ENCODE measurements at regions not wholly inside any gene's neighbourhood (a gene's known extent, or its start where the extent isn't known, plus 50 kb on each side); places are given as distances from the start of the nearest gene placed in this dataset.

DNA sequence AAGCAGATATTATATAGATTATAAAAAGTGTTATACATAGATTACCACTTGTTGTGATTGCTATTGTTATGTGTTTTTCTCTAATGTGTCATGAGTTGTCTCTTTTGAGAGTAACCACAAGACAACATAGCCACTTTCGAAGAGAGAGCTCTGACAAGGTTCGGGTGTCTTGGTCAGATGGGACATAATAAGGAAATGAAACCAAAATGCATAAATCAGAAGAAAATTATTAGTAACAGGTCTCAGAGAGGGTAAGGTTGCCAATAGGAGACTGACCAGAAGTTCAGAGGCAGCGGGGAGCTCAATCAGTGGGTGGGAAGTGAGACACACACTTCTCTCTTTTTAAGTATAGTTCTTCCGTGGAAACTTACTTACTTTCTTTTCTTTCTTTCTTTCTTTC, 639.2 kb upstream of the POT1 start:
- H3K27me3 ChIP-seq (ENCODE audit: low read depth) = no peaks in the 10 kb centered on the region
- in situ Hi-C loops (cut with MboI; ENCODE audit: low sequenced_read_pairs) = no loop called here
- peaks cover 32% of the 10 kb centered on the region for H3K4me1 ChIP-seq
- H3K9me3 ChIP-seq = no peaks in the 10 kb centered on the region
- peak overlapping the region; percentile 39 for H3K4me3 ChIP-seq
- peak in 1 of 2 experiments; percentile 20 for DNase-seq (ENCODE audit: low spot score in 2 of 2)
- H3K36me3 ChIP-seq (replicated peaks) = peaks cover 6% of the 10 kb centered on the region

GRCh38 chr7:125567686-125568085, 638.1 kb upstream of the POT1 start:
- DNase-seq (ENCODE audit: low spot score in 2 of 2) = peak; percentile 55 to 76
- H3K9me3 ChIP-seq = no peaks in the 10 kb centered on the region
- in situ Hi-C loops (cut with MboI; ENCODE audit: low sequenced_read_pairs) = no loop called here
- peak overlapping the region; percentile 39 for H3K4me3 ChIP-seq
- H3K36me3 ChIP-seq (replicated peaks) = peaks cover 4% of the 10 kb centered on the region; the same call in 1 of the 2 replicates
- H3K27me3 ChIP-seq (ENCODE audit: low read depth) = no peaks in the 10 kb centered on the region
- H3K4me1 ChIP-seq = peaks cover 28% of the 10 kb centered on the region

GRCh38 chr7:125563964-125564529, 634.4 kb upstream of the POT1 start:
- DNase-seq (ENCODE audit: low spot score in 2 of 2) = peak; percentile 88 to 92
- peak overlapping the region; percentile 39 for H3K4me3 ChIP-seq
- in situ Hi-C loops (cut with MboI; ENCODE audit: low sequenced_read_pairs) = no loop called here
- no peaks in the 10 kb centered on the region for H3K36me3 ChIP-seq (replicated peaks)
- peaks cover 25% of the 10 kb centered on the region for H3K4me1 ChIP-seq
- H3K27me3 ChIP-seq (ENCODE audit: low read depth) = no peaks in the 10 kb centered on the region
- no peaks in the 10 kb centered on the region for H3K9me3 ChIP-seq

GRCh38 chr7:125563557-125563956, 633.9 kb upstream of the POT1 start:
- in situ Hi-C loops (cut with MboI; ENCODE audit: low sequenced_read_pairs) = no loop called here
- peak overlapping the region; percentile 39 for H3K4me3 ChIP-seq

GRCh38 chr7:125561006-125561405, 631.4 kb upstream of the POT1 start:
- 0 out of 2 replicates have a peak overlapping the region, but pooled peaks have one; percentile 1 for H3K4me3 ChIP-seq
- in situ Hi-C loops (cut with MboI; ENCODE audit: low sequenced_read_pairs) = no loop called here
- H3K4me1 ChIP-seq = peaks cover 18% of the 10 kb centered on the region
- no peaks in the 10 kb centered on the region for H3K9me3 ChIP-seq
- H3K36me3 ChIP-seq (replicated peaks) = no peaks in the 10 kb centered on the region
- DNase-seq (ENCODE audit: low spot score in 2 of 2) = peak in 1 of 2 experiments; percentile 40
- no peaks in the 10 kb centered on the region for H3K27me3 ChIP-seq (ENCODE audit: low read depth)

More at GRCh38 chr7:125563557-125563956, 633.9 kb upstream of the POT1 start:
- peak; percentile 78 to 91 for DNase-seq (ENCODE audit: low spot score in 2 of 2)
- Histone ChIP-seq H3K27me3 (ENCODE audit: low read depth) (no peaks in the 10 kb centered on the region), H3K4me1 (peaks cover 25% of the 10 kb centered on the region), H3K9me3 (no peaks in the 10 kb centered on the region), H3K36me3 (replicated peaks) (no peaks in the 10 kb centered on the region)

DNA sequence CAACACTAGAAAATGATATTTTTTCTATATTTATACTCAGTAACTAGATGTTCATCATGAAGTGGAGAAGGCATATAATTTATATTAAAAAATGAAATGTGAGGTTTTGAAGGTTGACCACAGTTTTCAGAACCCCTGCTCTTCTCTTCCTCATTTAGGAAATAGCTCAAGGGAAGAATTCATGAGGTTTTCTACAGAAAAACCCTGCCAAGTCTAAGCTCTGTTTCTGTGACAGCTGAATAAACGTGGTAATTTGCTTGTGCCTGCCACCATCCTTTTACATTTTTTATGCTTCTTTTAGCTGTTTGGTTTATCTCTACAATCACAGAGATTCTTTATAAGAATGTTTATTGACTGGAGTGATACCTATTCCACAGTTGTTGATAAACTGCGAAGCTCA, 630.3 kb upstream of the POT1 start:
- in situ Hi-C loops (cut with MboI; ENCODE audit: low sequenced_read_pairs) = no loop called here
- H3K27me3 ChIP-seq (ENCODE audit: low read depth) = no peaks in the 10 kb centered on the region
- no peaks in the 10 kb centered on the region for H3K36me3 ChIP-seq (replicated peaks)
- peaks cover 18% of the 10 kb centered on the region for H3K4me1 ChIP-seq
- no peak overlapping the region for H3K4me3 ChIP-seq
- H3K9me3 ChIP-seq = no peaks in the 10 kb centered on the region
- DNase-seq (ENCODE audit: low spot score in 2 of 2) = no peak

DNA sequence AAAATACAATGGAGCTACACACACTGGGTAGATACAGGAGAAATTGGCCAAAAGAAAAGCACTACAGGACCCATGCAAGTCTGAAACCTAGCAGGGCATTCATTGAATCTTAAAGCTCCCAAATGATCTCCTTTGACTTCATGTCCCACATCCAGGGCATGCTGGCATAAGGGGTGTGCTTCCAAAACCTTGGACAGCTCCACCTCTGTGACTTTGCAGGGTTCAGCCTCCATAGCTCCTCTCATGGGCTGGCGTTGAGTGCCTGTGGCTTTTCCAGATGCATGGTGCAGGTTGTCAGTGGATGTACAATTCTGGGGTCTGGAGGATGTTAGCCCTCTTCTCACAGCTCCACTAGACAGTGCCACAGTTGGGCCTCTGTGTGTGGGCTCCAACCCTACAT, 626.3 kb upstream of the POT1 start:
- Histone ChIP-seq H3K4me3 (no peak overlapping the region), H3K27me3 (ENCODE audit: low read depth) (no peaks in the 10 kb centered on the region), H3K9me3 (no peaks in the 10 kb centered on the region), H3K36me3 (replicated peaks) (no peaks in the 10 kb centered on the region), H3K4me1 (peaks cover 2% of the 10 kb centered on the region)
- no peak for DNase-seq (ENCODE audit: low spot score in 2 of 2)
- in situ Hi-C loops (cut with MboI; ENCODE audit: low sequenced_read_pairs) = no loop called here

- H3K36me3 ChIP-seq (replicated peaks) = no peaks in the 10 kb centered on the region
- H3K27me3 ChIP-seq (ENCODE audit: low read depth) = no peaks in the 10 kb centered on the region
- no peaks in the 10 kb centered on the region for H3K4me1 ChIP-seq
- H3K4me3 ChIP-seq = no peak overlapping the region
- DNase-seq (ENCODE audit: low spot score in 2 of 2) = no peak
- no peaks in the 10 kb centered on the region for H3K9me3 ChIP-seq
- in situ Hi-C loops (cut with MboI; ENCODE audit: low sequenced_read_pairs) = no loop called here
These were observed 621.4 kb upstream of the POT1 start for GRCh38 chr7:125551008-125551407.

- DNase-seq (ENCODE audit: low spot score in 2 of 2) = no peak
- no peaks in the 10 kb centered on the region for H3K4me1 ChIP-seq
- in situ Hi-C loops (cut with MboI; ENCODE audit: low sequenced_read_pairs) = no loop called here
These were observed 617.9 kb upstream of the POT1 start for GRCh38 chr7:125547505-125547904.

GRCh38 chr7:125530553-125530952, 600.9 kb upstream of the POT1 start:
- in situ Hi-C loops (cut with MboI; ENCODE audit: low sequenced_read_pairs) = no loop called here
- no peaks in the 10 kb centered on the region for H3K27me3 ChIP-seq (ENCODE audit: low read depth)
- no peak for DNase-seq (ENCODE audit: low spot score in 2 of 2)
- H3K4me1 ChIP-seq = no peaks in the 10 kb centered on the region
- no peaks in the 10 kb centered on the region for H3K9me3 ChIP-seq
- H3K4me3 ChIP-seq = no peak overlapping the region
- H3K36me3 ChIP-seq (replicated peaks) = no peaks in the 10 kb centered on the region

More at GRCh38 chr7:125547505-125547904, 617.9 kb upstream of the POT1 start:
- Histone ChIP-seq H3K9me3 (no peaks in the 10 kb centered on the region), H3K4me3 (no peak overlapping the region), H3K27me3 (ENCODE audit: low read depth) (no peaks in the 10 kb centered on the region), H3K36me3 (replicated peaks) (no peaks in the 10 kb centered on the region)

- Histone ChIP-seq H3K36me3 (replicated peaks) (no peaks in the 10 kb centered on the region), H3K4me1 (no peaks in the 10 kb centered on the region), H3K4me3 (no peak overlapping the region), H3K27me3 (ENCODE audit: low read depth) (no peaks in the 10 kb centered on the region), H3K9me3 (no peaks in the 10 kb centered on the region)
- in situ Hi-C loops (cut with MboI; ENCODE audit: low sequenced_read_pairs) = no loop called here
- no peak for DNase-seq (ENCODE audit: low spot score in 2 of 2)
These were observed 599.6 kb upstream of the POT1 start for GRCh38 chr7:125529249-125529648.

- Histone ChIP-seq H3K9me3 (no peaks in the 10 kb centered on the region), H3K36me3 (replicated peaks) (no peaks in the 10 kb centered on the region), H3K4me3 (no peak overlapping the region), H3K27me3 (ENCODE audit: low read depth) (no peaks in the 10 kb centered on the region), H3K4me1 (no peaks in the 10 kb centered on the region)
- in situ Hi-C loops (cut with MboI; ENCODE audit: low sequenced_read_pairs) = no loop called here
- no peak for DNase-seq (ENCODE audit: low spot score in 2 of 2)
These were observed 597.3 kb upstream of the POT1 start for GRCh38 chr7:125526958-125527357.

DNA sequence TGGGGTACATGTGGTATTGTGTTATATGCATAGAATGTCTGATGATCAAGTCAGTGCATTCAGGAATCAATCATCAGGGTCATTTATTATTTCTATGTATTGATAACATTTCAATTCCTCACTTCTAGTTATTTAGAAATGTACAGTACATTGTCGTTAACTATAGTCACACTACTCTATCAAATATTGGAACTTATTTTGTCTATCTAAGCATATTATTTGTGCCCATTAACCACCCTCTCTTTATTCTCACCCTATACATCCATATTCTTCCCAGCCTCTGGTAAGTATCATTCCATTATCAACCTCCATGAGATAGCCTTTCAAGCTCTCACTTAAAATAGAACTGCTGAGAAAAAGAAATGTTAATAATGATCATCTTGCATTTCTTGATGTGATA, 596.5 kb upstream of the POT1 start:
- DNase-seq (ENCODE audit: low spot score in 2 of 2) = no peak
- Histone ChIP-seq H3K9me3 (no peaks in the 10 kb centered on the region), H3K4me3 (no peak overlapping the region), H3K36me3 (replicated peaks) (no peaks in the 10 kb centered on the region), H3K27me3 (ENCODE audit: low read depth) (no peaks in the 10 kb centered on the region), H3K4me1 (no peaks in the 10 kb centered on the region)
- in situ Hi-C loops (cut with MboI; ENCODE audit: low sequenced_read_pairs) = no loop called here

GRCh38 chr7:125516194-125516593, 586.6 kb upstream of the POT1 start:
- Histone ChIP-seq H3K27me3 (ENCODE audit: low read depth) (no peaks in the 10 kb centered on the region), H3K4me3 (no peak overlapping the region), H3K4me1 (no peaks in the 10 kb centered on the region), H3K36me3 (replicated peaks) (no peaks in the 10 kb centered on the region), H3K9me3 (no peaks in the 10 kb centered on the region)
- in situ Hi-C loops (cut with MboI; ENCODE audit: low sequenced_read_pairs) = no loop called here
- no peak for DNase-seq (ENCODE audit: low spot score in 2 of 2)

DNA sequence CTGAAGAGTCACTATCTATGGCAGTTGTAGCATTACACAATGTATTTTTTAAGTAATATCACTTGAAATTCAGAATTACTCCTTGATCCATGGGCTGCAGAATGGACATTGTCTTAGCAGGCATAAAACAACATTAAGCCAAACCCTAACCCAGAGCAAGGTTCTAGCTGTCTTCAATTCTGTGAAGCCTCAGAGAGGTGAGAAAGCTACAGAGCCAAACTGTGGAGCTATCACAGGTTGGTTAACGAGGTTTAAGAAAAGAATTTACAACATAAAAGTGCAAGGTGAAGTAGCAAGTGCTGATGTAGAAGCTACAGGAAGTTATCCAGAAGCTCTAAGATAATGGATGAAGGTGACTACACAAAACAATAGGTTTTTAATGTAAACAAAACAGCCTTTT, 582.7 kb upstream of the POT1 start:
- H3K36me3 ChIP-seq (replicated peaks) = no peaks in the 10 kb centered on the region
- H3K4me1 ChIP-seq = no peaks in the 10 kb centered on the region
- H3K27me3 ChIP-seq (ENCODE audit: low read depth) = no peaks in the 10 kb centered on the region
- no peak overlapping the region for H3K4me3 ChIP-seq
- DNase-seq (ENCODE audit: low spot score in 2 of 2) = no peak
- no peaks in the 10 kb centered on the region for H3K9me3 ChIP-seq
- in situ Hi-C loops (cut with MboI; ENCODE audit: low sequenced_read_pairs) = no loop called here
